Gastroesophageal sphincter (tissue), 4 donors: ENCODE measurements at regions not wholly inside any gene's neighbourhood (a gene's known extent, or its start where the extent isn't known, plus 50 kb on each side); places are given as distances from the start of the nearest gene placed in this dataset.
"Not testable (repeated sequence)": the region's sequence is repeated elsewhere in the genome, so short reads cannot be mapped to it uniquely, and the experiment has no call there.

ENCODE experiments used
- ATAC-seq: fragments of 150-250 bp; one replicate; pipeline ENCODE4 v1.9.1; 2016; ENCODE audit warnings: mild to moderate bottlenecking, moderate library complexity
- H3K27ac ChIP-seq, 4 donors: fragments of 200-600 bp; sonication (generic) in 3 of 4; 1 replicate in 3 of 4; 2 replicates in 1 of 4; pipeline ENCODE4 v1.5.1; 2016 to 2019
- H3K27me3 ChIP-seq: fragments of 200-600 bp; sonication (generic); one replicate; pipeline ENCODE4 v1.5.1; 2019
- H3K36me3 ChIP-seq, 2 donors: fragments of 200-600 bp; sonication (generic); one replicate each; pipeline ENCODE4 v1.5.1; 2019; ENCODE audit warnings: control low read depth in 1 of 2
- H3K4me1 ChIP-seq, 3 donors: fragments of 200-600 bp; sonication (generic); 1 replicate in 2 of 3; 2 replicates in 1 of 3; pipeline ENCODE4 v1.5.1; 2016 to 2019; ENCODE audit warnings: control low read depth in 2 of 3
- H3K4me3 ChIP-seq, 2 donors: fragments of 200-600 bp; sonication (generic); one replicate each; pipeline ENCODE4 v1.5.1; 2019; ENCODE audit warnings: mild to moderate bottlenecking in 1 of 2, moderate library complexity in 1 of 2
- H3K9me3 ChIP-seq, 3 donors: fragments of 200-600 bp; sonication (generic); one replicate each; pipeline ENCODE4 v1.5.1; 2017 to 2019; ENCODE audit warnings: control low read depth in 2 of 3
- EP300 ChIP-seq: sonication (generic); formaldehyde crosslinking; IDR thresholded peaks from one replicate; pipeline ENCODE4 v1.6.1; 2017; ENCODE audit warnings: antibody characterized with exemption, mild to moderate bottlenecking
- POLR2A ChIP-seq, 2 donors: fragments of 450-650 bp; IDR thresholded peaks; one replicate each; pipeline ENCODE4 v1.6.1; 2017; ENCODE audit warnings: antibody characterized with exemption in 2 of 2, mild to moderate bottlenecking in 2 of 2, moderate library complexity in 1 of 2
- POLR2AphosphoS5 ChIP-seq: sonication (generic); formaldehyde crosslinking; IDR thresholded peaks from one replicate; pipeline ENCODE4 v1.6.1; 2017; ENCODE audit warnings: antibody characterized with exemption
- WGBS, 2 donors: methylation state at CpG; one replicate each; pipeline ENCODE4 v1.1.5; 2018; ENCODE audit warnings: low coverage in 1 of 2; 5-methylcytosine and 5-hydroxymethylcytosine counted together
- TF ChIP-seq, protein P1 (sequence below), 4 experiments: fragments of 200-600 bp in 2 of 4; fragments of 450-650 bp in 2 of 4; sonication (generic) in 1 of 4; IDR thresholded peaks; one replicate each; pipeline ENCODE4 v1.5.1; 2017 to 2019; ENCODE audit warnings: antibody characterized with exemption in 4 of 4, mild to moderate bottlenecking in 2 of 4, moderate library complexity in 2 of 4

DNA sequence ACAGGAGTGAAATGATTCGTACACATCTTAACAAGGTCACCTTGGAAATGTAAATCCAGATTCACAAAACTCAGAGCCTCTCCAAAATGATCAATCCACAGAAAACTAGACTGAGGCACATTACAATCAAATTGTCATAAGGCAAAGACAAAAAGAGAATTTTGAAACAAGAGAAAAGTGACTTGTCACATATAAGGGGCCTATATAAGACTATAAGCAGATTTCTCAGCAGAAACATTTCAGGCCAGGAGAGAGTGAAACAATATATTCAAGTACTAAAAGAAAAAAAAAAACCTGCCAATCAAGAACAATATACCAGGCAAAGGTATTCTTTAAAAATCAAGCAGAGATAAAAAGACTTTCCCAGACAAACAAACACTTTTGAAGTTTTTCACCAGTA, 429.1 kb downstream of the BCAT1 start:
- Histone ChIP-seq H3K4me1 (no peaks in the 10 kb centered on the region), H3K9me3 (peaks cover 0 to 41% (median 0%) of the 10 kb centered on the region in 3 donors), H3K27ac (no peak overlapping the region), H3K36me3 (no peaks in the 10 kb centered on the region), H3K4me3 (no peak overlapping the region), H3K27me3 (no peaks in the 10 kb centered on the region)
- TF ChIP-seq, protein P1, sequence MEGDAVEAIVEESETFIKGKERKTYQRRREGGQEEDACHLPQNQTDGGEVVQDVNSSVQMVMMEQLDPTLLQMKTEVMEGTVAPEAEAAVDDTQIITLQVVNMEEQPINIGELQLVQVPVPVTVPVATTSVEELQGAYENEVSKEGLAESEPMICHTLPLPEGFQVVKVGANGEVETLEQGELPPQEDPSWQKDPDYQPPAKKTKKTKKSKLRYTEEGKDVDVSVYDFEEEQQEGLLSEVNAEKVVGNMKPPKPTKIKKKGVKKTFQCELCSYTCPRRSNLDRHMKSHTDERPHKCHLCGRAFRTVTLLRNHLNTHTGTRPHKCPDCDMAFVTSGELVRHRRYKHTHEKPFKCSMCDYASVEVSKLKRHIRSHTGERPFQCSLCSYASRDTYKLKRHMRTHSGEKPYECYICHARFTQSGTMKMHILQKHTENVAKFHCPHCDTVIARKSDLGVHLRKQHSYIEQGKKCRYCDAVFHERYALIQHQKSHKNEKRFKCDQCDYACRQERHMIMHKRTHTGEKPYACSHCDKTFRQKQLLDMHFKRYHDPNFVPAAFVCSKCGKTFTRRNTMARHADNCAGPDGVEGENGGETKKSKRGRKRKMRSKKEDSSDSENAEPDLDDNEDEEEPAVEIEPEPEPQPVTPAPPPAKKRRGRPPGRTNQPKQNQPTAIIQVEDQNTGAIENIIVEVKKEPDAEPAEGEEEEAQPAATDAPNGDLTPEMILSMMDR (IDR thresholded peaks at IDR 0.05): no peak
- TF ChIP-seq POLR2AphosphoS5 (no peak), POLR2A (IDR thresholded peaks at IDR 0.05) (no peak)
- ATAC-seq: no peak
- 80% methylated on average over 1 of the region's 1 CpG; no CpG with 5 or more reads in 1 of the 2 donors for WGBS, 2 donors

DNA sequence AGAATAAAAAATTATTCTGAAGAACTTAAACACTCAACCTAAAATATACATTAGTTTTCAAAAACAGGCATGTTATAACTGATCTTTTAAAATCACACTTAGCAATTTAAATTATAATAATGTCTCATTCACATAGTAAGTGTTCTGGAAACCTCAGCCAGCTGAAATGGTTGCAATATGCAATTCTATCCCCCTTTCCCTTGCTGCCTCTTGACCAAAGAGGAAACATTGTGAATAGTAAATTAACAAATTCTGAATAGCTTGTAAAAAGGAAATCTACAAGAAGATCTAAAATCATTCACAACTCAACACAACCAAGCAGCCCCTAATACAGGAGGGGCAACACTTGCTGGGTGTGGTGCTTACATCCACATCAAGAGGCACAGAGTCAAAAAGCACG, 431.9 kb downstream of the BCAT1 start:
- no peak for ATAC-seq
- H3K4me1 ChIP-seq: no peaks in the 10 kb centered on the region
- H3K27me3 ChIP-seq: no peaks in the 10 kb centered on the region
- no peak overlapping the region for H3K27ac ChIP-seq
- no peaks in the 10 kb centered on the region for H3K36me3 ChIP-seq
- peaks cover 0 to 27% (median 0%) of the 10 kb centered on the region in 3 donors for H3K9me3 ChIP-seq
- H3K4me3 ChIP-seq: no peak overlapping the region
- WGBS, 2 donors: 50 to 67% methylated on average over 1 of the region's 1 CpG
- no peak for TF ChIP-seq POLR2A (IDR thresholded peaks at IDR 0.05)
- TF ChIP-seq, protein P1 (IDR thresholded peaks at IDR 0.05): no peak
- TF ChIP-seq POLR2AphosphoS5: no peak
- TF ChIP-seq EP300: no peak

DNA sequence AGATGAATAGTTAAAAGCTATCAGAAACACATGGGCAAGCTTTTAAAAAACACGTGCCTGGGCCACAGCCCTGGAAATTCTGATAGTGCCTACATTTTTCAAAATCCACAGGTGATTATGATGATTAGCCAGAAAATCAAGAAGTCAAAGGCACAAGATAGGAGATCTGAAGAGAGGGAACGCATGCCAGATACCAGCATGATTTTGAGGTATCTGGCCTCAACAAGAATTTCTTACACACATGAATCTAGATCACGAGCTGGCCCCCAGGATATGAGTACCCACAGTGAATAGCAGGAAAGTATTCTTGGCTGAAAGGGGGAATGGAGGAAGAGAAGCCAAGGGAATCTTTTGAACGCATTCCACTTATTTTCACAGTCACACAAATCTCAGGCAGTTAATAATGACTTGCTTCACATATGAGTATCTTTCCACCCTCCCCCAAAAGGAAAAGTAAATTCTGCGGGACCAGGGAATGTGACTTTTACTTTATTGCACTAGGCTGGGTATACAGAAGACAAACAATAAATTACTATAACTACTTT, 438.2 kb downstream of the BCAT1 start:
- ATAC-seq: no peak
- Histone ChIP-seq H3K27ac (no peak overlapping the region), H3K9me3 (no peaks in the 10 kb centered on the region), H3K4me1 (no peaks in the 10 kb centered on the region), H3K4me3 (no peak overlapping the region), H3K27me3 (no peaks in the 10 kb centered on the region), H3K36me3 (no peaks in the 10 kb centered on the region)
- TF ChIP-seq POLR2AphosphoS5 (no peak), POLR2A (IDR thresholded peaks at IDR 0.05) (no peak)
- WGBS, 2 donors: 86 to 100% methylated on average over 4 to 5 of the region's 5 CpGs

DNA sequence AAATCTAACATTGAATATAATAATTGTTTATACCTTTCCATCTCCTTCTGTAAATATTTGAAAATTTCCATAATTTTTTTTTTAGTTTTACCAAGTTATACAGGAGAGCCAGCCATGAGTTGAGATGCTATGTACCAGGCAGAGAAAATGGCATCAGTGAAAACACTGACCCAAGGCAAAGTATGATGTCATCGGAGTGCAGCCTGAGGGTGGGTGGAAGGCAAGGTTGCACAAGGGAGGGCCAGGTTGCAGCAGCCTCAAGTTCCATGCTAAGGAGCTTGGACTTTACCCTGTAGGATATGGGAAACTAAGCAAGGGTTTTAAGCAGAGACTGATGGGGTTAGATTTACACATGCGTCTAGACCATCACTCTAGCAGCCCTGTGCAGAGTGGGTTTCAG, 441.1 kb downstream of the BCAT1 start:
- no peak for ATAC-seq
- Histone ChIP-seq H3K36me3 (no peaks in the 10 kb centered on the region), H3K27me3 (peaks cover 9% of the 10 kb centered on the region), H3K9me3 (no peaks in the 10 kb centered on the region), H3K4me3 (no peak overlapping the region), H3K27ac (no peak overlapping the region), H3K4me1 (no peaks in the 10 kb centered on the region)
- TF ChIP-seq EP300 (no peak), POLR2A (IDR thresholded peaks at IDR 0.05) (no peak), POLR2AphosphoS5 (no peak)
- TF ChIP-seq, protein P1 (IDR thresholded peaks at IDR 0.05): no peak
- 100% methylated on average over 1 to 2 of the region's 2 CpGs for whole genome bisulfite sequencing, 2 donors

DNA sequence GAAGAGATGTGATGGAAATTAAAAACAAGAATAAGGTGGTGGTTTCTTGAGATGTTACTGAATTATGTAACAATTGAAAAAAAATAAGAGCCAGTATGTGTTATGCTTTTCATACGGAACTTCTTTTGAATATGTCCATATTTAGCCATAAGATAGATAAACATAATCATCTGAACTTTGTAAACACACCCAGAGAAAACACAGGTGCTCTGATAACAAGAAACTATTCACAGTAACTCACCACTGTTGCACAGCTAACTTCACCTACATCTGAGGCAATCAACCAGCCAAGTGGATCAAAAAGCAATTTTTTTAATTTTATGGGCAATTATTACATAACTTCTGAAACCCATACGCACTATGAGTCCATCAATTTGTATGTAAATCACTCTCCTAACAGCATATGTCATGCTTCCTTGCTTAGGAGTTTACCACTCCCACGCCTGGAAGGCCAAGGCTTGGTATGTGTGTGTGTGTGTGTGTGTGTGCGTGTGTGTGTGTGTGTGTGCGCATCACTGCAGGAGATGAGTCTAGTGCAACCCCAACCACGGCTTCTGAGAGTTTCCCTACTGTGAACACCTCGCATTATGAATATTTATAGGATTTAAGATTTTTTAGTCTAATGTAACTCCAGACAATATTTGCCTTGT, 443.4 kb downstream of the BCAT1 start:
- Histone ChIP-seq H3K4me3 (no peak overlapping the region), H3K36me3 (no peaks in the 10 kb centered on the region), H3K27me3 (peaks cover 9% of the 10 kb centered on the region), H3K27ac (no peak overlapping the region), H3K4me1 (peaks cover 0 to 9% (median 0%) of the 10 kb centered on the region in 3 donors), H3K9me3 (no peaks in the 10 kb centered on the region)
- ATAC-seq: no peak
- no peak for TF ChIP-seq POLR2AphosphoS5
- TF ChIP-seq POLR2A (IDR thresholded peaks at IDR 0.05): no peak
- TF ChIP-seq, protein P1 (IDR thresholded peaks at IDR 0.05): no peak
- 69 to 82% methylated on average over 5 to 7 of the region's 7 CpGs for WGBS, 2 donors

DNA sequence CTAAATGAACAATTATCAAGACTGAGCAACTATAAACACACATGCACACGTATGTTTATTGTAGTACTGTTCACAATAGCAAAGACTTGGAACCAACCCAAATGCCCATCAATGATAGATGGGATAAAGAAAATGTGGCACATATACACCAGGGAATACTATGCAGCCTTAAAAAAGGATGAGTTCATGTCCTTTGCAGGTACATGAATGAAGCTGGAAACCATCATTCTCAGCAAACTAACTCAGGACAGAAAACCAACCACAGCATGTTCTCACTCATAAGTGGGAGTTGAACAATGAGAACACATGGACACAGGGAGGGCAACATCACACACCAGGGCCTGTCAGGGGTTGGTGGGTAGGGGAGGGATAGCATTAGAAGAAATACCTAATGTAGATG, 445.4 kb downstream of the BCAT1 start:
- not testable (repeated sequence) for H3K9me3 ChIP-seq, H3K27ac ChIP-seq, ATAC-seq, H3K27me3 ChIP-seq, H3K36me3 ChIP-seq, H3K4me3 ChIP-seq
- WGBS, 2 donors: 62 to 91% methylated on average over 1 of the region's 1 CpG
- H3K4me1 ChIP-seq: peaks cover 0 to 28% (median 3%) of the 10 kb centered on the region in 3 donors
